HG03342 (cell line): ENCODE measurements at regions not wholly inside any gene's neighbourhood (a gene's known extent, or its start where the extent isn't known, plus 50 kb on each side); places are given as distances from the start of the nearest gene placed in this dataset.

Source experiments
- ATAC-seq: cut with Tn5 transposase; IDR thresholded peaks from one replicate; pipeline ENCODE4 v1.9.1; 2021; ENCODE audit warnings: mild to moderate bottlenecking, moderate library complexity; ENCODE audit not compliant: unreplicated experiment

DNA sequence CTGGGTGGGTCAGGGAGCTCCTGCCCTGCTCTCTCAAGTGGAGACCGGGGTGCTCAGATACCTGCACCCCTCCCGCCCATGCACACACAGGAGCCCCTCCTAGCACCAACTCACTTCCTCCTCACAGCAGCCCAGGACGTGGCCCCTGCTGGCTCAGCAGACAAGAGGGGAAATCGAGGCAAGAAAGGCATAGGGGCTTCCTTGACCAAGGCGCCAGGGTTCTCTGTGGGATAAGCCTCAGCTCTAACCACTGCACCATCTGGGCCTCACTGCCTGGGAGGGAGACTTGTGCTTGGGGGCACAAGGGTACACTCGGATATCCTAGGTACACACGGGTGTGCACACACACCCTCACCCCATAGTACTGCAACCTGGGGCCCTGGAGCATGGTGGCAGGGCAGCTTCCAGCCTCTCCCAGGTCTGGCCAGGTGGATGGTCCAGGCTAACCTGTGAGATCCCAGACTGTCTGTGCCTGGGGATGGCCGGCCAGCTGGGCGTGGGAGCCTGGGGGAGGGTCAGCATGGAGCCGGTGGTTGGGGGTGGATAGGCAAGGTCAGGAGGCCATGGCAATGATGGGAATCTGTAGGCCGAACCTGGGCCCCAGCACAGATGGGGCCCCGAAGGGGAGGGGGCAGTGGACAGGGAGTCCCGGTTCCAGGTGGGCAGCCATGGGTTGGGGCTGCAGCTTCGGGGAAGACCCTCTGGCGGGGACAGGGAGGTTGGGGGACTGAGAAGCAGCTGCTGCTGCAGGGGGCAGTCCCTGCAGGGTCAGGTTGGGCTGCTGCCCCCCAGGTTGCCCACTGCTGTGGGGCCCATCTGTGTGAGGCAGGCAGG is 312.4 kb downstream of the TMEM121 start:
- no peak for ATAC-seq

DNA sequence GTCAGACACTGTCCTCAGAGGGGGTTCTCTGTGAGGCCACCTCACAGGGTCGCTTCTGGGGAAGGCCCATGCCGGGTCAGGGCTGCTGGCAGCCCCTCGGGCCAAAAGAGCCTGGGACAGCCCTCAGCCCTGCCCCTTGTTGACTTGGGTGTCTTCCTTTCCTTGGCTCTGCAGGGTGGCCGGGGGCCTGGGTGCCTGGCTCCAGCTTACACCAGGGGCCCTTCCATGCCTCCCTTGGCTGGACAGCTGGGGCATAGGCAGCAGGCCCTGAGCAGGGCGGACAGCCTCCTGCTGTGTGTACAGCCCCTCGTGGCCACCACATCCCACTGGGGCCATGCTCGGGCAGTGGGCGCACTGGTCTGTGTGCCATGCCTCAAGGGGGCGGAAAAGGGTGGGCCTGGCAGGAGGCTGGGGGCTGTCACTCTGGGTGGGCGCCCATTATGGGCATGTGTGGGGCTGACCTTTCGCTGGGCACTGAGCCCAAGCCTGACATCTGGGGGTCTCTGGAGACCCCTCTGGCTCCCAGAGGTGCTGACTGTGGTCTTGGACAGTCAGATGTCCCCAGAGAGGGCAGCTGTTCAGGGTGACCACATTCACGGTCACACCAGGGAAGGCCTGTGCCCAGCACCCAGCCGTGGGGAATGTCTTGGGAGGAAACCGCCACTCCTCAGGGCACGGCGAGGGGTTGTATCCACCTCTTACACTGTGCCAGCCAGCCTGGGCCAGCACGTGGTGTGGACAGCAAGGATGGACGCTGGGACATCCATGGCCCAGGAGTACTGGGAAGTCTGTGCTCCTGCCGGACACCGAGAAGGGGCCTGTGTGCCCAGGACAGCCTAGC is 313.3 kb downstream of the TMEM121 start:
- ATAC-seq = no peak

DNA sequence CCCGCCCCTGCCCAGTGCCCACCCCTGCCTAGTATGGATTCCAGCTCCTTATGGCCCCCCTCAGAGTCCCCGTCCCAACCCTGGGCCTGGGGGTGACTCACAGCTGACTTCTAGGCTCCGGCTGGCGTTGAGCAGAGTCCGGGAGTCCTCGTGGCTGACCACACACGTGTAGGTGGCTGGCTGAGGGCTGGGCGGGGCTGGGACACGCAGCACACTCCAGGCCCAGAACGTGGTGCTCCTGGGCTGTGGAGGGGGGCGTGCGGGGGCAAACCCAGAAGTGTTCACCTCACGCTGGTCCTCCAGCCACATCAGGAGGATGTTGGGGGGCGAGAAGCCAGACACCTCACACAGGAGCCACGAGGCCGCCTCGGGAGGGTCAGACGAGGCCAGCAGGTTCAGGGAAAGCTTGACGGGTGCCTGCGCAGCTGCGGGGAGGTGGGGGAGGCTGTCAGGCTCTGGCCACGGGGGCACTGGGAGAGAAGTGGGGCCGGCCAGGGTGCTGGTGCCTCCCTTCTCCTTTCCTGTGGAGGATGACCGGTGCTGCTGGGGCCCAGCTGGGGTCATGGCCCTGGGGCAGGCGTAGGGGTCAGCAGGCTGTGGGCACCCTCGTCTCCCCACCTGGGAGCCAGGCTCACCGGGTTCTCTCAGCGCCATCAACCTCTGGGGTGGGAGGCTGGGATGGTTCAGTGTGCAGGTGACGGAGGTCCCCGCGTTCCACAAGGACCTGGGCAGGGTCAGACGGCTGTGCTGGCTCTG is 314.1 kb downstream of the TMEM121 start:
- ATAC-seq = no peak

DNA sequence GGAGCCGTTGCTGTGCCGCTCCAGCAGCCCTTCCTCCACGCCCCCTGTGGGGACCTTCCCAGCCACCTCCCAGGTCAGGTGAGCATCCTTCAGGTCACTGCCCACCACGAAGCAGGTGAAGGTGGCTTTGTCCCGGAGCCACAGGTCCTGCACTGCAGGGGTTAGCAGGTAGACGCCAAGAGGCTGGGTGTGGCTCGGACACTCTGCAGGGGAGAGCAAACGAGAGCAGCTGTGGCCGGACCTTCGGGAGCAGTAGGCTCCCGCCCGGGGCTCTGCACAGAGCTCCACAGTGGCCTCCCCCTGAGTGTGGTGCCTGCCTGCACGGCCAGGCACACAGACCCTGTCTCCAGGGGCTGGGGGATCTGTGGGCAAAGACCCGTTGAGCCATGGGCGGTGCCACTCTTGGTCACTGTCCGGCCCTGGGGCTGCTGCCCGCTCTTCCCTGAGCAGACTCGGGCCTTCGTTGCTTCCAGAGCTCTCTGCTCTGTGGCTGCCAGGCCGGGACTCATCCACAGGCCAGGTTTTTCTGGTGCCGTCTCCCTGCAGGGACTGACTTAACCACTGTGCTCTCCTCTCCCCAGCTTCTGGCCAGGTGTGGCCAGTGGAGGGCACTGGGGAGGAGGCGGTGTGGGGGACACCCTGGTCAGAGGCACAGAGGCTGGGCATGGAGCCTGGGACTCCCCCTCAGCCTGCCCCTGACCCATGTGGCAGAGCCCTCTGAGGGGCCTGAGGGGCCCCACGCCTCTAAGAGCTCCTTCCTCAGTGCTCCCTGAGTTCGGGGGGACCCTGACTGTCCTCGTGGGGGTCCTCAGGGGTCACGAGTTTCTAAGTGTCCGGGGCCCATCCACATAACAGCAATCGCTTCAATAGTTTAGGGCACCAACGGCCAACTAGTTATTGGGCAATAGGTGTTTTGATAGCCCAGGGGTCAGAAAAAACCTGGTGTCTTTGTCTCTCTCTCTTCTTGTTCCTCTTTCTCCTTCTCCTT is 314.9 kb downstream of the TMEM121 start:
- no peak for ATAC-seq

DNA sequence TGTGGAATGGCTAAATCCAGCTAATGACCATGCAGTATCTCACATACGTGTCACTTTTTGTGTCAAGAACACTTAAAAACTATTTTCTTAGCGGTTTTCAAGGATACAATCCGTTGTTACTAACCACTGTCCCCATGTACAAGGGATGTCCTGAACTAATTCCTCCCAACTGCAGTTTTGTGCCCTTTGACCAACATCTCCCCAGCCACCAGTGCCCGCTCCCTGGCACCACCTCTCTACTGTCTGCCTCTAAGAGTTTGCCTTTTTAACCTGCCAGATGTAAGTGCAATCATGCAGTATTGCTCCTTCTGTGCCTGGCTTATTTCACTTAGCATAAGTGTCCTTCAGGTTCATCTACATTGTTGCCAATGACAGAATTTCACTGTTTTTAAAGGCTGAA is 315.7 kb downstream of the TMEM121 start:
- ATAC-seq = no peak

DNA sequence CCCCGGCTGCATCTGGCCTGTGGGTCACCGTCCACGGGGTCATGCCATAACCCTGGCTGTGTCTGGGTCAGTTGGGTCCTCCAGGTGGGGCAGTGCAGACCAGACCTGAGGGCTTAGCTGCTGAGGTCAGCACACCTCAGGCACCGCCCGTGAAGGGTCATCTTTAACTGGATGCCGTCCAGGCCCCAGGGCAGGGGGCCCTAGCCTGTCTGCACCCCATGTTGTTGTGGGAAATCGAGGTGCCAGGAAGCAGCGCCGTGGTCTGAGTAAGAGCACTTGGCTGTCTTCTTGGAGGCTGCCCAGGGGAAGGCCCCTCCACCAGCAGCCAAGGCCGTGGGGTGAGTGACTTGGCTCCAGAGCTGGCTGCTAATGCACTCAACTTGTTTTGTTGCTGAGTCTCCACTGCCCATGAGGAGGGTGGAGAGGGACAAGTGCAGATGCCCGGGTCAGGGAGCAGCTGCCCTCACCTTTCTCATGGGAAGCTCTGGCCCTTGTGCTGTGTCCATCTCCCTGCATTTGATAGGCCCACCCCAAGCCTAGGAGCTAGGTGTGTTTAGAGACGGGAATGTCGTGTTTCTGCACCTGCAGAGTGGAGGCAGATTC is 317.2 kb downstream of the TMEM121 start:
- no peak for ATAC-seq

DNA sequence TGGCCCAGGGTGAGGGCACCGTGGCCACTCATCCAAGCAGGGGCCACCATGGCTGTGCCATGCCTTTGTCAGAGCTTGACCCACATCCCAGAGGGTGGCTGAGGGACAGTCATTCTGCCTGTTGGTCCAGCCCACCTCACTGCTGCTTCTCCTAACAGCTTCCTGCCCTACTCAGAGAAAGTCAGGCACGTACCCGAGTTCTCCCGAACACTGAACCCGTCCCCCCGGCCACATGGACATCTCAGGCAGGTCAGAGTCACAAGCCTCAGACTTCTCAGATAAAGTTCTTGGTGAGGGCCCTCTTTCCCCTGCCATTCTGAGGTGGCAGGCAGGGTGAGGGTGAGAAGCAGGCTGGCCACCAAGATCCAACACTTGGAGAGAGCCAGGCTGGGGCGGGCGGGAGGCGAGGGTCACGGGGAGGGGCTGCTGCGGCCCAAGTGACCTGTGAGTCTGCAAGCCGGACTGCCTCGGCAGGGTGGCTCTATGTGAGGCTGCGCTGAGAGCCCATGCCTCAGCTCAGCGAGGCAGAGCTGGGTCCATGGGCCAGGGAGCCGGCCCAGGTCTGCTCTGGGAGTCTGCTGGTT is 317.8 kb downstream of the TMEM121 start:
- no peak for ATAC-seq

DNA sequence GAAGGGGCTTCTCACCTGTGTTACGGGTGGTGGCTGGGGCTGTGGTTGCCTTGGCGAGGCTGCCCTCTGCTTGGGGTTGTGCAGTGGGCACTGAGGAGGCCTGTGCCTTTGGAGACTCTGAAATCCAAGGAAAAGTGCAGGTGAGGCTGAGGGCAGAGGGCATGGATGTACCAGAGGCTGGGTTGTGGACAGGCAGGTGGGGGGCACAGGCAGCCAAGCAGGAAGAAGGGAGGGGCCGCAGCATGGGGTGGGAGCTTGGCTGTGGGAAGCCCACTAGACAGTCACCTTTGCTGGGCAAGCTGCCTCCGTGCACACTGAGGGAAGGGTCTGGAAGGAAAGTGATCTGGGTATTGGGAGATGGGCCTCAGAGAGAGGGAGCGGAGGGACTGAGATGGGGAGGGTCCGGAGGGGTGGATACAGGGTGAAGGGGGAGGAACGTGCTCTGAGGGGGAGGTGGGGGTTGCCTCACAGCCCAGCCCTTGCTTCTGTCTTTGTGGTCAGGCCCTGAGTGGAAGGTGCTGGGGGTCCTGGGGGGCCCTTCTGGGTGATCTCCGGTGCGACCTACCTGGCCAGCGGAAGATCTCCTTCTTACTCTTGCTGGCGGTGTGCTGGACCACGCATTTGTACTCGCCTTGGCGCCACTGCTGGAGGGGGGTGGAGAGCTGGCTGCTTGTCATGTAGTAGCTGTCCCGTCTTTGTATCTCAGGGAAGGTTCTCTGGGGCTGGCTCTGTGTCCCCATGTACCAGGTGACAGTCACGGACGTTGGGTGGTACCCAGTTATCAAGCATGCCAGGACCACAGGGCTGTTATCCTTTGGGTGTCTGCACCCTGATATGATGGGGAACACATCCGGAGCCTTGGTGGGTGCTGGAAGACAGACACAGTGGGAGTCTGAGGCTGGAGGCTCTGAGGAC is 318.7 kb downstream of the TMEM121 start:
- no peak for ATAC-seq

DNA sequence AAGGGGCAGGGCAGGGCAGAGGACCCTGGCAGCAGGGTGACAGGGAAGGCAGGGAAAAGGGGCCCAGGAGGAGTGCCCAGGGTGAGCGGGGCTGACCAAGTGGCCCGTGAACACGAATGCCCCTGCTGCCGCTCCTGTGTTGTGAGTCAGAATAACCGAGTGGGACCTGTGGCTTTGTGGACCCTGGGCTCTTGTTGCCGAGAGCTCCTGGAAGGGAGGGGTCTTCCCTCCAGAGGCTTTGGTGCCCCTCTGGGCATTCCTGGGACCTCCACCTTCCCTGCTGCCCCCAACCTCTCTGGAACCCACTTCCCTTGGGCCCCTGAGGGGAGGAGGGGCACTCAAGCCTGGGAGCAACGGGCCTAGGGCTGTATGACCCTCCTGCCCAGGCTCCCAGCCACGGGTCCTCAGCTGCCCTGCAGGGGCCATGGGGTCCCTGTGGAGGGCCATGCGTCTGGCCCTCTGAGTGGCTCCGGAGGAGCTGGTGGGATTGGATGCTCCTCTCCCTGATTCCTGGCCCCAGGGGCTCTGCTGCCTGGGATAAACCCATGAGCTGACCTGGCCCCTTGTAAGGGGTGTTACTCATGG is 319.4 kb downstream of the TMEM121 start:
- no peak for ATAC-seq

DNA sequence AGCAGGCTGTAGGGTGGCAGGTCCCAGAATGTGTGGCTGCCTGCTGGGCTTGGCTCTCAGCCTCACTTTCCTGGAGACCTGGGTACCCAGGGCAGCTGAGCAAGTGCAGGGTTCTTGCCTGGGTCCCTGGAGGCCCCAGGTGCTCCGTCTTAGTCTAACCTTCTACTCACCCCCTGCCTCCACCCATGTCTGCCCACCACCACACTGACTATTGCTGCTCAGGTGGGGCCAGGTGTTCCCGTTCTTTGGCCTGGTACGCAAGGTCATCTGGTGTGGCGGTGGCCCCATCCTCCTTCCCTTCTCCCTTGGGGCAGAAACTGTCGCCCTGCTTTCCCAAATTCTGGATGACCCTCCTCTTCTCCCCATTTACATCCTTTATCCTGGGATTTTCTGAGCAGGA is 319.9 kb downstream of the TMEM121 start:
- no peak for ATAC-seq

DNA sequence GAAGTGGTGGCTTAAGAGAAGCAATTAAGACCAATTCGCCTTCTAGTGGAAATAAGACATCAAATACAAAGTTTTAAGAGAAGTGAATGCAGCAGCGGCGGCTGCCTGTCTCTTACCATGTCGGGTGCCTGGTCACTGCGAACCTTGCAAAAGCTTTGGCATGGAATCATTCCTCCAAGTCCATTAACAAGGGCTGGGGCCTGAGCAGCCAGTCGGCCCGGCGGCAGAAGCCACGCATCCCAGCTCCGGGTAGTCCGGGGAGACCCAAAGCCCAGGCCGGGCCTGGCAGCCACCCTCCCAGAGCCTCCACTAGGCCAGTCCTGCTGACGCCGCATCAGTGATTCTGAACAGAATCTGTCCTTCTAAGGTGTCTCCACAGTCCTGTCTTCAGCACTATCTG is 321.0 kb downstream of the TMEM121 start:
- ATAC-seq = no peak

DNA sequence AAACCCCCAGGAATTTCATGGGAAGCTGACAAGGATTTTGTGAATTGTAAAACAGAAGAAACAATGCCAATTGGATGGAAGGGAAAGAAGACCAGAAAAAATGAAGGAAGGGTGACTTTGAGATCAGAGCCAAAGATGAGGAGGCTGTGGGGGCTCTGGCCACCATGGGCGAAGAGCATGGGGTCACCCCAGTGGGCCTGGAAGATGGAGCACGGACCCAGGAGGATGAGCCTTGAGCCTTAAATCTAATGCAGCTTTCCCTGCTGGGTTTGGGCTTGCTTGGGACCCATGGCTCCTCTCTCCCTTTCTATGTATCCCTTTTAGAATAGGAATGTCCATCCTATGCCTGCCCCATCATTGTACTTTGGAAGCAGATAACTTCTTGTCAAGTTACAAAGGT is 322.2 kb downstream of the TMEM121 start:
- ATAC-seq = no peak

DNA sequence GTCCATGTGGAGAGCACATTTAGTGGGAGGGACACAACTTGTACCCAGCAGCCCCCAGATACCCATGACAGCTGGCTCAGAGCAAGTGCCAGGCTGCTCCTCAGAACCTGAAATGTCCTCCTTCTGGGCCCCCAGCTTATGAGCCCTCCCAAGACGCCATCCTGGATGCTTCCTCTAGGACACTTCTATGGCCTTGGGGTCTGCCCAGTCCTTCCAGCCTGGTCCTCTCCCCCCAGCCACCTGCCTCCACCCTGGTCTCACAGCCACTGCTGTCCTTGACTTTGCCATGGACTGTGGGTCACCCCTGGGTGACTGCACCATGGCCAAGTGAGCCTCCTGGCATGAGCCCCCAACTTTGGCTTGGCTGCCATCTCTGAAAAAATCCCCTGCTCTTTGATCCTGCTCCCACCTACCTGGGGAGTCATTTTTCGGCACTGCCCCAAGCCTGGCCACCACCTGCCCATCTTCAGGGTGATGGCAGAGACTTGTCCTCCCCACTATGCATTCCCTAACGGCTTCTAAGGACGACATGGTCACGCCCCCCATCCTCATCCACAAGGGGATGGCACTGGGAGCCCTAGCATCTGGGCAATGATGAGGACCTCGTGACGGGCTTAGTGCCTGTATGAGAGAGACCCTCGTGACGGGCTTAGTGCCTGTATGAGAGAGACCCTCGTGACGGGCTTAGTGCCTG is 323.7 kb downstream of the TMEM121 start:
- no peak for ATAC-seq

DNA sequence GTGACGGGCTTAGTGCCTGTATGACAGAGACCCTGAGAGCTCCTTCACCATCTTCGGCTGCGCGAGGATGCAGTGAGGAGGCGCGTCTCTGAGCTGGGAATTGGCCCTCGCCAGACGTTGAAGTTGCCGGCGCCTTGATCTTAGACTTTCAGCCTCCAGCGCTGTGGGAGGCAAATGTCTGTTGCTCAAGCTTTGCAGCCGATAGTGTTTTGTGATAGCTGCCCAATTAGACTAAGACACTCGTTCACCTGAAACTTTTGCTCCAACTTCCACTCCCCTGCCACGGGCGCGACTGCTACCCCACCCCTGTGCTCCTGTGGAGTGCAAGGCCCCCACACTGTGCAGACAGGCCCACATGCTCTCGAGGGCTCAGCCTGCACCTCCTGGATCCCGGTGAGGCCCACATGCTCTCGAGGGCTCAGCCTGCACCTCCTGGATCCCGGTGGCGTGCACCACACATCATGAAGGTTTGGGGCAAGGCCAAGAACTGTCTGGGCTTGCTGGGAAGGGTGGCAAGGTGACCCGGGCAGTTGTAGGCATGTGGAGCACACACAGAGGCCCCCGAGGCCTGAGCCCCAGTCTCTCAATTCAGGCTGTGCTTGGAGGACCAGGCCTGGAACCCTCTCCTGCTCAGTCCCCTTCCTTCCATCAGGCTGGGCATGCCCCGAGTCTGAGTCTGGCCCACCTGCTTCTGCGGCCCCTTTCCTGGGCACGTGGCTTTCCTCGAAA is 324.6 kb downstream of the TMEM121 start:
- no peak for ATAC-seq

DNA sequence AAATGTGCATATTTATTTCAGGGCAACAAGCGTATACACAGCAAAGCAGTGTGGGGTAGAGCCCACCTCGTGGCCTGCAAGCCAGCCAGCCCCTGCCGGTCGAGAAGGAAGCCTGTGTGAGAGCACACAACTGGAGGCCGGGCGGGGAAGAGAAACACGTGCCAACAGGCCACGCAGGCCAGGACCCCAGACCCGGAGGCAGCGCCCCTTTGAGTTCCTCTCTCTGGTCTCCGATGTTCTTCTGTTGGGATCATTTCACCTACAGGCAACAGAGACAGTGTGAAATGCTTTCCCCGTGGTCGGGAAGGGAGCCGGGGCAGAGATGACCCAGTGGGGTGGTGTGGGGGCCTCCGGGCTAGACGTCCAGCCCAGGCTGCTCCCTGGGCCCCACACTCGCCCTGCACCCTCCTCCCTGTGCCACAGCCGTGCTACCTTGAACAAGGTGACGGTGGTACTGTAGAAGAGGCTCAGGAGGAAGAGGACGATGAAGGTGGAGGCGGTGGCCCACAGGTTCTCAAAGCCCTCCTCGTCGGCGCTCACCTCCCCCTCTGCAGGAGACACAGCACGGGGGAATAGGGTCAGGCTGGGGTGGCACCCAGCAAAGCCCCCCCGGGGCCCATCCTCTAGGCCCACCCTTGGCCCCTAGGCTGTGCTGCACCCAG is 325.5 kb downstream of the TMEM121 start:
- ATAC-seq = no peak

DNA sequence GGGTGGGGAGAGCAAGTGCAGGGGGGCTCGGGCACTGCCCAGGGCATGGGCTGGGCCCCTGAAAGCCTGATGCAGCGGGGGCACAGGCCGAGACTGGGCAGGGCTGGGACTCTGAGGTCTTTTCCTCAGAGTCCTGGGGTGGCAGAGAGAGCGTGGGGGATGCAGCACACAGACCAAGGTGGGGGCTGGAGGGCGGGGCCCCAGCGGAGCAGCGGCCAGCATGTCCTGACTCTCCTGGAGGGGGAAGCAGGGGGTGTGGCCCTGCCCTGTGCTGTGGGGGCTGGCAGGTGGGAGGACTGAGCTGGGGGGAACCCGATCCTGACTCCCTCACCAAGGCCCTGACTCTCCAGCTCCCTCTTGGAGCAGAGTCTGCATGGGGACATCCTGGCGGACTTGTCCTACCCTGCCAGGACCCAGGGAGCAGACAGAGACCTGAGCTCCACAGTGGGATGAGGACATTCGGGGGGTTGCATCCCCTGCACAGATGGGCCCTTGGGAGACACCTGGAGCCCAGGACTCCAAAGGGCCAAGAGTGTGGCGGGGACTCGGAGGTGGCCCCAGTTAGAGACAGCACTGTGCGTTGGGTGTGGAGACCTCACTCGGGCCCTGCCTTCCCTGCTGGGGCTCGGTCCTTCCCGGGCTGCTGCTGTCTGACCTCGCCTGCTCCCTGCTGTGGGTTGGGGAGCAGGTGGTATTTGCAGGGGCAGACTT is 326.1 kb downstream of the TMEM121 start:
- ATAC-seq = no peak
